ENCODE measurements at regions not wholly inside any gene's neighbourhood (a gene's known extent, or its start where the extent isn't known, plus 50 kb on each side); places are given as distances from the start of the nearest gene placed in this dataset.

DNA sequence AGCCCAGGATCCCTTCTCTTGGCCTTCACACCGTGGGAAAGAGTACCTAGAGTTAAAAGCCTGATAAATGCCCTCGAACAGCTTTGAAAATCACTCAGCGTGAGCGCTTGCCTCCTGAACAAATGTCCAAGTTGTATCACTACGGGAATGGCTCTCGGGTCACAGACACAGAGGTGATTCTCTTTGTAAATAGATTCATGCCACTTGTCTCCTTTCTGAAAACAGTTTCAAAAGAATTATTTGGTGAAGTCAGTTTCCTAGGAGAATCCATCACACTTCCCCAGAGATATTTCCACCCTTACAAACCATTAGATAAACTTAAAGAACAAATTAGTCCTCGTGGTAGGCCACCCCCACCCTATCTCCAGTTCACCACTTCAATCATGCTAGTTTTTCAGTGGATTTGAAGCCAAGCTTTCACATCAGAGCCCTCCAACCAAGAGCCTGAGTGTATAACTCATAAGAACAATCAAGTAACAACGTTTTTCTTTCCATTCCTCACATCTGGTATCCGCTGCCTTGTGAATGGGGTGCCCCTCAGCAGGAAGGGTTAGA is 132.9 kb downstream of the SLC30A10 start:
- 70 to 79% (median 73%) methylated on average over 9 of the region's 9 CpGs for WGBS, 3 donors
- no peaks in the 10 kb centered on the region for H3K27me3 ChIP-seq
- TF ChIP-seq, protein P1, sequence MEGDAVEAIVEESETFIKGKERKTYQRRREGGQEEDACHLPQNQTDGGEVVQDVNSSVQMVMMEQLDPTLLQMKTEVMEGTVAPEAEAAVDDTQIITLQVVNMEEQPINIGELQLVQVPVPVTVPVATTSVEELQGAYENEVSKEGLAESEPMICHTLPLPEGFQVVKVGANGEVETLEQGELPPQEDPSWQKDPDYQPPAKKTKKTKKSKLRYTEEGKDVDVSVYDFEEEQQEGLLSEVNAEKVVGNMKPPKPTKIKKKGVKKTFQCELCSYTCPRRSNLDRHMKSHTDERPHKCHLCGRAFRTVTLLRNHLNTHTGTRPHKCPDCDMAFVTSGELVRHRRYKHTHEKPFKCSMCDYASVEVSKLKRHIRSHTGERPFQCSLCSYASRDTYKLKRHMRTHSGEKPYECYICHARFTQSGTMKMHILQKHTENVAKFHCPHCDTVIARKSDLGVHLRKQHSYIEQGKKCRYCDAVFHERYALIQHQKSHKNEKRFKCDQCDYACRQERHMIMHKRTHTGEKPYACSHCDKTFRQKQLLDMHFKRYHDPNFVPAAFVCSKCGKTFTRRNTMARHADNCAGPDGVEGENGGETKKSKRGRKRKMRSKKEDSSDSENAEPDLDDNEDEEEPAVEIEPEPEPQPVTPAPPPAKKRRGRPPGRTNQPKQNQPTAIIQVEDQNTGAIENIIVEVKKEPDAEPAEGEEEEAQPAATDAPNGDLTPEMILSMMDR (IDR thresholded peaks at IDR 0.05) = no peak
- TF ChIP-seq POLR2A (IDR thresholded peaks at IDR 0.05) (no peak), EP300 (IDR thresholded peaks at IDR 0.05) (no peak)
- H3K4me3 ChIP-seq = no peak overlapping the region
- no peaks in the 10 kb centered on the region for H3K4me1 ChIP-seq (ENCODE audit: insufficient read depth)
- no peak for DNase-seq
- H3K9me3 ChIP-seq = no peaks in the 10 kb centered on the region
- H3K27ac ChIP-seq = no peak overlapping the region
- intact Hi-C loops (cut with DNase I) = no loop called here
- H3K36me3 ChIP-seq = no peaks in the 10 kb centered on the region

DNA sequence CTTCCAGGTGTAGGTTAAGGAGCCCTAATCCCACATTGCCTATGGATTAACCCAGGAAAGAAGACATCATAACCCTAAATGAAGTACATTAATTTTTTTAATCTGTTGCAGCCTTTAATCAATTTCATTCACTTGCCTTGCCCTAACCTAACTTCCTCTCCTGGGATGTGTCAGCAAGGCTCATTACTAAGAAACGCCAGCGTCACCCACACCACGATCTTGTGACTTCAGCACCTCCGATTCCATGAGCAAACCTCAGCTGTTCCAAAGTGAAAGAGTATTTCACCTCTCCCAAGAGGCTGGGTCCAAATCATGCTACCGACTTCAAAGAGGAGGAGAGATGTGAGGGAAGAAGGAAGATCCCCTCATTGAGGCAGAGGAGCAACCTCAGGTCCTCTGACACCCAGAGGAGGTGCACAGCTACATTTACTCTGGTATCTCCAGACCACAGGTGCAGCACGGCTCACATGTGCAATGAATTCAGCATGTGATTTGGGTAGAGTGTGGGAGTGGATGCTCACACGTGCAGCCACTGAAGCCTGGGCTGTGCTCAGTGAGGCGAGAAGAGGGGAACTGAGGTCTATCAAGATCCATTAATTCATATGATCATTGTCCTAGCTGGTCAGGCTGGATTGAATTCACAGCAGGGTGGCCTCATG is 134.1 kb downstream of the SLC30A10 start:
- no peaks in the 10 kb centered on the region for H3K4me1 ChIP-seq (ENCODE audit: insufficient read depth)
- no peak overlapping the region for H3K27ac ChIP-seq
- intact Hi-C loops (cut with DNase I) = no loop called here
- TF ChIP-seq, protein P1 (IDR thresholded peaks at IDR 0.05) = no peak
- TF ChIP-seq POLR2A (IDR thresholded peaks at IDR 0.05) (no peak), EP300 (IDR thresholded peaks at IDR 0.05) (no peak)
- no peaks in the 10 kb centered on the region for H3K36me3 ChIP-seq
- 74 to 84% (median 76%) methylated on average over 8 of the region's 8 CpGs for WGBS, 3 donors
- no peak overlapping the region for H3K4me3 ChIP-seq
- no peaks in the 10 kb centered on the region for H3K9me3 ChIP-seq
- H3K27me3 ChIP-seq = no peaks in the 10 kb centered on the region
- no peak for DNase-seq

DNA sequence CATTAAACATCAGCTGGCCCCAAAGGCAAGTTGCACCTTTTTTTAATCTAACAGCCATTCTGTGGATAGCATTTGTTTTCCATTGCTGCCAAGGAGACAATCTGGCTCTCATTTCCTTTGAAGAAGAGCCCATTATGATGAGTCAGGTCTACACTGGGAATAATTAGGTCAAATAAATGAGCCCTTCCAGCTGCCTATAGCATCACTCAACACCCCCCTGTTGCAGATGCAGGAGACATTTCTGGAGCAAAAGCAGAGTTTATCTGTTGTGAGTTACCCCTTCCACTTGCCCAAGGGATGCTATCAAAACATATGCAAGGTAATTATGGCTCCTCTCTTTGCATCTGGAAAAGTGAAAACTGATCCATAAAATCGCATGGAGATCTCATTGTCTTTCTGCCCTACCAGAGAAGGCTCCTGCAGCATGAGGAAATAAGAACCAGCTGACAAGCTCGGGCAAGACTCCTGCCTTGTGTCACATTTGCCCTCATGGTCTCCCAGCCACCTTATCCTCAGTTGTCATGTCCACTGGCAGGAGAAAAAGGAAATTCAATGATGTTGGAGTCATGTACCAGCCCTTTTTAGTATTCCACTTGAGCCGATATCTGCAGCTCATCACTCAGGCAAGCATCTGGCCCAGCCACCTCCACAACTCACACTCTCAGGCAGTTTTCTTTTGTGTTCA is 135.9 kb downstream of the SLC30A10 start:
- H3K27me3 ChIP-seq = no peaks in the 10 kb centered on the region
- H3K4me3 ChIP-seq = no peak overlapping the region
- no peak for DNase-seq
- no peak overlapping the region for H3K27ac ChIP-seq
- H3K4me1 ChIP-seq (ENCODE audit: insufficient read depth) = no peaks in the 10 kb centered on the region
- WGBS, 3 donors = 68 to 73% (median 69%) methylated on average over 3 of the region's 3 CpGs
- TF ChIP-seq, protein P1 (IDR thresholded peaks at IDR 0.05) = no peak
- TF ChIP-seq POLR2A (IDR thresholded peaks at IDR 0.05) (no peak), EP300 (IDR thresholded peaks at IDR 0.05) (no peak)
- no peaks in the 10 kb centered on the region for H3K36me3 ChIP-seq
- intact Hi-C loops (cut with DNase I) = no loop called here
- H3K9me3 ChIP-seq = no peaks in the 10 kb centered on the region

DNA sequence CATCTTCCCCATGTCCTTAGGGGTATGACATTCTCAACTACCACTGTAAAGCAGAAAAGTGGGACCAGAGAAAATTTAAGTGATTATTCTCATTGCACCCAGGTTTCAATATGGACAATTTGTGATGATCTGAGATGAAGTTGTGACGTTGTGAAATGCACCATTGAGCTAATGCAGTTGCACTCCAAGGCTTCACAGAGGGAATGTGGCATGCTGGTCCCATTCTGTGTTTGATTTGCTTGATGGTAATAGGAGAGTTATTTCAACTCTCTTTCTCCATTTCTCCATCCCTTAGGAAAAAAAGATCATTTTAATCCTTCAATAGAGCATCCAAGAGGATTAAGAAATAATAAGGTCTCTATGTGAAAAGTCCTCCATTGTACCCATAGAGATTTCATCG is 136.6 kb downstream of the SLC30A10 start:
- no peak overlapping the region for H3K27ac ChIP-seq
- TF ChIP-seq EP300 (IDR thresholded peaks at IDR 0.05) (no peak), POLR2A (IDR thresholded peaks at IDR 0.05) (no peak)
- TF ChIP-seq, protein P1 (IDR thresholded peaks at IDR 0.05) = no peak
- no peak overlapping the region for H3K4me3 ChIP-seq
- intact Hi-C loops (cut with DNase I) = no loop called here
- no peaks in the 10 kb centered on the region for H3K36me3 ChIP-seq
- 85 to 93% (median 91%) methylated on average over 2 of the region's 2 CpGs for WGBS, 3 donors
- DNase-seq = no peak
- H3K4me1 ChIP-seq (ENCODE audit: insufficient read depth) = no peaks in the 10 kb centered on the region
- no peaks in the 10 kb centered on the region for H3K9me3 ChIP-seq
- no peaks in the 10 kb centered on the region for H3K27me3 ChIP-seq

Measured in ovary (tissue), 7 donors.